ENCODE measurements at regions not wholly inside any gene's neighbourhood (a gene's known extent, or its start where the extent isn't known, plus 50 kb on each side); places are given as distances from the start of the nearest gene placed in this dataset.
"Not testable (repeated sequence)": the region's sequence is repeated elsewhere in the genome, so short reads cannot be mapped to it uniquely, and the experiment has no call there.

DNA sequence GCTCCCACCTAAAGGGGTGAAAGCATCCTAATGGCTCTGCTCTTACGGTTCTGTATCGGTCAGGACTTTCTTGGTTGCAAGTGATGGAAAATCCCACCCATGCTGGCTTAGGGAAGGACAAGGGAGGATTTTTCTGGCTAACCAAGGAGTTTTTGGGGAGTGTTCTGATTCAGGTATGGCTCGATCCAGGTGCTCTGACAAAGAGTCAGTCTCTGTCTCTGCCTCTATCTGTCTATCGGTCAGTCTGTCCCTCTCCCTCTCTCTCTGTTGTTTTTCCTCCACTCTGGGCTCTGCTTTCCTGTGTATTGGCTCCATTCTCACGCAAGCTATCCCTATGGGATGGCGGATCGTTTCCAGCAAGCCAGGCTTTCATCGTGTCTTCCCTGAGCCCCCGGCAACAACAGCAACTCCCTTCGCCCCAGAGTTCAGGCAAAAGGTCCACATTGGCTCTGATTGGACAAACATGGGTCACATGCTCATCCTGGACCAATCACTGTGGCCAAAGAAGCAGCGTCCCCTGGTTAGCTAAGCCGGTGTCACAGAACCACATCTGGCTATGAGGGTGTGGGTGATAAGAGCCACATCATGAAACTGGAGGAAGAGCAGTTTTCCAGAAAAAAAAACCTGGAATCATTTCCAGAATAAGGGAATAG is 160.3 kb downstream of the BMP7 start:
- Mint-ChIP-seq H3K27ac (no peak overlapping the region), H3K9me3 (ENCODE audit: low read depth) (no peaks in the 10 kb centered on the region), H3K4me1 (no peaks in the 10 kb centered on the region), H3K36me3 (no peaks in the 10 kb centered on the region), H3K27me3 (no peaks in the 10 kb centered on the region), H3K4me3 (no peak overlapping the region)
- CTCF ChIA-PET = no interaction called here
- no peak for DNase-seq
- no peak for ATAC-seq

DNA sequence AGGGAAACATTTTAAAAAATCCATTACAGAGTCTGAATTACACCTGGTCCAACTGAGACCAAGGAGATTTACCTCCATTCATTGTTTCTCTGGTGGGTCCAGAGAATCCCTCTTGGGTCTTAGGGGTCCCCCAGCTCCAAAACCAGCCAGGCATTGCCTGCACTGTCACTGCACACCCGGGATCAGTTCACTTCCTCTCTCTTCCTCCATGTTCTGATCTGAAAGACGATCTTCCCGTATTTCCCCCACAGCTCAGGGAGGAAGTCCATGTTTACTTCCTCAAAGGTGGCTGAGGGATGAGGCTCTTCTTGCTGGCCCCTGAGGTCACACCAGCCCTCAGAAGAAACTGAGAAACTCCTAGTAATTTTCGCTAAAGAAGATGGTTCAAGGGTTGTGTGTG is 159.7 kb downstream of the BMP7 start:
- CTCF ChIA-PET = no interaction called here

DNA sequence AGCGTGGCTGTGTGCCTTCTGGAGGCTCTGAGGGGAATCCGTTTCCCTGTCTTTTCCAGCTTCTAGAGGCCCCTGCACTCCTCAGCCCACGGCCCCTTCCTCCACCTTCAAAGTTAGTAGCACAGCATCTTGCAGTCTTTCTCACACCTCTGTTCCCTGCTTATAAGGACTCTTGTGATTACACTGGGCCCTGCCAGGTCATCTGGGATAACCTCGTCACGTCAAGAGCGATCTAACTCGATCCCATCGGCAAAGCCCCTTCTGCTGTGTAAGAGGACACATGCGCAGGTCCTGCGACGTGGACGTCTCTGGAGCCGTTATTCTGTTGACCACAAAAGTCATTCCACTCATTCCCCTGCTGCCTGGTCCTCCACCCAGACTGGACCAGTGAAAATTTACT is 159.2 kb downstream of the BMP7 start:
- Mint-ChIP-seq H3K4me1 (no peaks in the 10 kb centered on the region), H3K27ac (no peak overlapping the region), H3K9me3 (ENCODE audit: low read depth) (no peaks in the 10 kb centered on the region)

More for the DNA sequence above, 159.7 kb downstream of the BMP7 start:
- H3K27ac Mint-ChIP-seq = no peak overlapping the region
- H3K36me3 Mint-ChIP-seq = no peaks in the 10 kb centered on the region
- DNase-seq (no peak), ATAC-seq (no peak)
- H3K9me3 Mint-ChIP-seq (ENCODE audit: low read depth) = no peaks in the 10 kb centered on the region
- H3K4me3 Mint-ChIP-seq = no peak overlapping the region
- H3K4me1 Mint-ChIP-seq = no peaks in the 10 kb centered on the region
- H3K27me3 Mint-ChIP-seq = no peaks in the 10 kb centered on the region

DNA sequence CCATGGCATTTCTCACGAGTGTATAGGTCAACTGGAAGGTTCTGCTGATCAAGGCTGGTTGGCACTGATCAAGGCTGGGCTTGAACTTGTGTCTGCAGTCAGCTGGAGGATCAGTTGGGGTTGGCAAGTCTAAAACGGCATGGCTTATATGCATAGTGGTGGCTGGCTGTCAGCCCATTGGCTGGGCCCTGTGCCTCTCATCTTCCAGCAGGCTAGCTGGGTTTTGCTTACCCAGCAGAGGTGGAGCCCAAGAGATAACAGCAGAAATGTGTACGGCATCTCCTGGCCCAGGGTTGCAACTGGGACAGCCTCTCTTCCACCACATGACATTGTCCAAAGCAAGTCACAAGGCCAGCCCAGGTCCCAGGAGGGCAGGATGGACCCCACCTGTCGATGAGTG is 158.2 kb downstream of the BMP7 start:
- Mint-ChIP-seq H3K36me3 (no peaks in the 10 kb centered on the region), H3K4me1 (no peaks in the 10 kb centered on the region), H3K4me3 (no peak overlapping the region), H3K9me3 (ENCODE audit: low read depth) (no peaks in the 10 kb centered on the region), H3K27me3 (no peaks in the 10 kb centered on the region), H3K27ac (no peak overlapping the region)
- ATAC-seq = no peak
- CTCF ChIA-PET = no interaction called here
- no peak for DNase-seq

More for the DNA sequence above, 159.2 kb downstream of the BMP7 start:
- ATAC-seq (no peak), DNase-seq (no peak)
- H3K27me3 Mint-ChIP-seq = no peaks in the 10 kb centered on the region
- CTCF ChIA-PET = no interaction called here
- no peaks in the 10 kb centered on the region for H3K36me3 Mint-ChIP-seq
- H3K4me3 Mint-ChIP-seq = no peak overlapping the region

DNA sequence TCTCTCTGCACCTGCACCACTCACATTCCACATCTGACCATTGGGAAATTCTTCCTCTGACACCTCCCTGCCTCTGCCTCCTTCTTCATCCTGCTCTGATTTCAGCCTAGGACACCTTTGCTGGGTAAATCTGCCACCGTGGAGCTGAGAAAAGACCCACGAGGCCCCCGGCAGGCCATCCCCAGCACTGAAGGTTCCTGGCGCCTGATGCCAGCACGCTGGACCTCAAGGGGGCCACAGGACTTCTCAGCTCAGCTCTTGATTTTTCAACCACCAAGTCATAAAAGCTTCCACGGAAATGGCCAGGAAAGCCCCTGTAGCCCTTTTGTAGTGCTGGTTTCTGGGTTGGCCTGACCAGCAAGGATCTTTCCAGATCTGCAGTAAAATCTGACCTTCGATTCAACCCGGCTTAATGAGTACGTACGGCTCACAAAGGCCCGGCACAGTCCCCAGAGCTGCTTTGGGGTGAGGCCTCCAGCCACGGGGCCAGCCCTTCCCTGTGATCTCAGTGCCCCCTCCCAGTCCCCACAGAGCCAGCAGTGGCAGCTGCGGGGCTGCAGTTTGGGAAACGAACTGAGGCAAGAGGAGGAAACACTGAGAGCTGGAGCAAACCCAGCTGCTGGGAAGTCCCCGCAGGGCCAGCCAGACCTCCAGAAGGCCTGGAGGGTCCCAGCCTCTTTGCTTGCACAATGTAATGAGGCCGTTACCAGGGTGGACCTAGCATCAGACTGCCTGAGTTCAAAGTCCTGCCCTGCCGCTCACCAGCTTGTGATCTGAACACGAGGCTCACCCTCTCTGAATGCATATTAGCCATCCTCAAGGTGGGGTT is 157.5 kb downstream of the BMP7 start:
- H3K36me3 Mint-ChIP-seq = no peaks in the 10 kb centered on the region
- CTCF ChIA-PET = no interaction called here
- no peak overlapping the region for H3K27ac Mint-ChIP-seq
- ATAC-seq (no peak), DNase-seq (no peak)
- H3K4me1 Mint-ChIP-seq = no peaks in the 10 kb centered on the region
- no peak overlapping the region for H3K4me3 Mint-ChIP-seq
- H3K27me3 Mint-ChIP-seq = no peaks in the 10 kb centered on the region
- no peaks in the 10 kb centered on the region for H3K9me3 Mint-ChIP-seq (ENCODE audit: low read depth)

DNA sequence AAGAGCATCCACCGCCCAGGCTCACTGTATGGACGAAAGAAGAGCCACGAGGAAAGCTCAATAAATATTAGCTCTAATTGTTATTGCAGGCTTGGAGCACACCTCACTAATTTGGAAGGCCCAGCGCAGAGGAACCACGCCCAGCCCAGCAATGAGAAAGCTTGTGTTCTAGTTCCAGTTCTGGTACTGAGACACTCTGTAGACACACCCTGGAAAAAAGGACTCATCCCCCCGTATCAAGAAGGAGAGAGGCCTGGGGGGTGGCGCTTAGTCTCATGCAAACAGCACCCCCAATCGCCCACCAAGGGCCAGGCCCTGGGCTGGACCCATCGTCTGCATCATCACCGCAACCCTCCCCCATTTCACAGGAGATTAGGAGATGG is 156.9 kb downstream of the BMP7 start:
- Mint-ChIP-seq H3K4me3 (no peak overlapping the region), H3K27ac (no peak overlapping the region), H3K36me3 (no peaks in the 10 kb centered on the region), H3K4me1 (no peaks in the 10 kb centered on the region), H3K9me3 (ENCODE audit: low read depth) (no peaks in the 10 kb centered on the region), H3K27me3 (no peaks in the 10 kb centered on the region)
- DNase-seq (no peak), ATAC-seq (no peak)
- CTCF ChIA-PET = no interaction called here

DNA sequence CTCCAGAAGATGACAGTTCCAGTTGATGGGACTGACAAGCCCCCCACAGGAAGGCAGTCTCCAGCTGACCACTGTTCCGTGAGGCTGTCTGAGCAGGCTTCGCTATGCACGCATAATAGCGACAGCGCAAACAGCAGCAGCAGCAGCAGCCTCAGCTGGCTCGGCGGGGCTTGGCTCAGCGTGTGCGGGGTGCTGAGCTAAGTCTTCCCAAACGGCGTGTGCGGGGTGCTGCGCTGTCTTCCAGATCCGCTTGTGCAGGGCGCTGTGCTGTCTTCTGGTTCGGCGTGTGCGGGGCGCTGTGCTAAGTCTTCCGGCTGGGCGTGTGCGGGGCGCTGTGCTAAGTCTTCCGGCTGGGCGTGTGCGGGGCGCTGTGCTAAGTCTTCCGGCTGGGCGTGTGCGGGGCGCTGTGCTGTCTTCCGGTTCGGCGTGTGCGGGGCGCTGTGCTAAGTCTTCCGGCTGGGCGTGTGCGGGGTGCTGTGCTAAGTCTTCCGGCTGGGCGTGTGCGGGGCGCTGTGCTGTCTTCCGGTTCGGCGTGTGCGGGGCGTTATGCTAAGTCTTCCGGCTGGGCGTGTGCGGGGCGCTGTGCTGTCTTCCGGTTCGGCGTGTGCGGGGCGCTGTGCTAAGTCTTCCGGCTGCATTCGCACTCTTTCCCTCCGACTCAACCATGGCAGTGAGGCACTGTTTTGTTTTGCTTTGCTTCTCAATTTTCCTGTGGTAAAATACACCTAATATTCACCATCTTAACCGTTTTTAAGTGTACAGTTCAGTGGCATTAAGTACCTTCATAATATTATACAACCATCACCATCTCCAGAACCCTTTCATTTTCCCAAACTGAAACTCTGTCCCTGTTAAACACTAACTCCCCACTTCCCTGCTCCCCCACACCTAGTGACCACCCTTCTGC is 156.1 kb downstream of the BMP7 start:
- H3K27ac Mint-ChIP-seq; H3K4me3 Mint-ChIP-seq; CTCF ChIA-PET; H3K36me3 Mint-ChIP-seq; H3K27me3 Mint-ChIP-seq; DNase-seq; ATAC-seq; H3K4me1 Mint-ChIP-seq; H3K9me3 Mint-ChIP-seq (ENCODE audit: low read depth): not testable (repeated sequence)

DNA sequence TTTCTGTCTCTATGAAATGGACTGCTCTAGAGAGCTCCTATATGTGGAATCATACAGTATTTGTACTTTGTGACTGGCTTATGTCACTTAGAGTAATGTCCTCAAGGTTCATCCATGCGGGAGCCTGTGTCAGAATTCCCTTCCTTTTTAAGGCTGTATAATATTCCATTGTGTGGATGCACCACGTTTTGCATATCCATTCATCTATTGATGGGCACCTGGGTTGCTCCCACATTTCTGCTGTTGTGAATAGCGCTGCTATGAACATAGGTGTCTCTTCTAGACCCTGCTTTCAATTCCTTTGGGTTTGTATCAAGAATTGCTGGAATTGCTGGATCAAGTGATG is 155.4 kb downstream of the BMP7 start:
- no peaks in the 10 kb centered on the region for H3K36me3 Mint-ChIP-seq
- CTCF ChIA-PET = no interaction called here
- no peak for ATAC-seq
- DNase-seq = no peak
- no peak overlapping the region for H3K4me3 Mint-ChIP-seq
- no peaks in the 10 kb centered on the region for H3K27me3 Mint-ChIP-seq
- no peak overlapping the region for H3K27ac Mint-ChIP-seq
- H3K4me1 Mint-ChIP-seq = no peaks in the 10 kb centered on the region
- H3K9me3 Mint-ChIP-seq (ENCODE audit: low read depth) = no peaks in the 10 kb centered on the region

DNA sequence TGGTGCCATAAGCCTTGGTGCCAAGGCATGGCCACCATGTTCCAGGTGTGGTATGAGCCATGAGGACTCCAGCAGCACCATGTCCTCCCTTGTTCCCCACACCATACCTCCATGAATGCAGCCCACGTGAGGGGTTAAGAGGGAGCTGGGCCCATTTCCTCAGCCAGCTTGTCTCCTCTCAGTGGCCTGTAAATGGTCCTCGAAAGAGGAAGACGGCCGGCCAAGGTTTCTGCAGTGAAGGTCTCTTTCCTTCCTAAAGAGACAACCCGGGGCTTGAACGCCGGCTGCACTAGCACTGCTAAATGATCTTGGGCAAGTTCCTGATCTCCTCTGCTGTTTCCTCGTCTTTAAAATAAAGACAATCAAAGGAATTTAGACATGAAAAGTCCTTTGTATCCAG is 154.0 kb downstream of the BMP7 start:
- ATAC-seq (no peak), DNase-seq (no peak)
- CTCF ChIA-PET = no interaction called here
- Mint-ChIP-seq H3K4me1 (no peaks in the 10 kb centered on the region), H3K36me3 (no peaks in the 10 kb centered on the region), H3K9me3 (ENCODE audit: low read depth) (no peaks in the 10 kb centered on the region), H3K27ac (no peak overlapping the region), H3K4me3 (no peak overlapping the region), H3K27me3 (no peaks in the 10 kb centered on the region)

DNA sequence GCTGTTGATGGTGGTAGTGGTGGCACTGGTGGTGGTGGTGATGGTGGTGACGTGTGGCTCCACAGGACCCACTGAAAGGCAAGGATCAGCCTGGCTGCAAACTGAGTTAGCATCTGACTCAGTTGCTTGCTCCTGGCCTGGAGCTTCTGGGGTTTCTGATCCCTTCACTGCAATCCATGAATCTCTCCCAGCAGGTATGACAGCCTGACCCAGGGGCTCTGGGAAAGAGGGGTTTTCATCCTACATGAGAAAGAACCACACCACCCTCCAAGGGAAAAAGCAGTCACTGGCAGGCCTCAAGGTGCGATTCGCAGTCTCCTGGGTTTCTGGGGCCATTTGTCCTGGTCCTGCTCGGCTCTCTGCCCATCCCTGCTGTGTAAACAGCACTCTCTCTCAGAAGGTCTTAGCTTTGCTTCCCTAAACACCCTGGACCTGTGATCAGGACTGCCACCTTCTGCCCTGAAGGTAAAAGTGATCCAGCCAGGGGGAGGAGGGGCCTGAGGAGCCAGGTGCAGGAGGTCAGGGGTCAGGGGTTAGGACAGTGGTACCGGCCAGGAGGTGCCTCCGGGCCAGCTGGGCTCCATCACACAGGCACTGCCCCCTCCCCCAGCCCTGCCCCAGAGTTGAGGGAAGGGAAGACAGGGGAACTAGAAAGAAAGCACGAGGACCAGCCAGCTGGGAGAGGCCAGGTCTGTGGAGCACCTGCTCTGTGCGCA is 152.0 kb downstream of the BMP7 start:
- CTCF ChIA-PET = no interaction called here
- H3K27ac Mint-ChIP-seq = no peak overlapping the region
- H3K36me3 Mint-ChIP-seq = no peaks in the 10 kb centered on the region
- ATAC-seq = no peak
- no peak overlapping the region for H3K4me3 Mint-ChIP-seq
- H3K9me3 Mint-ChIP-seq (ENCODE audit: low read depth) = no peaks in the 10 kb centered on the region
- no peaks in the 10 kb centered on the region for H3K27me3 Mint-ChIP-seq
- DNase-seq = no peak
- no peaks in the 10 kb centered on the region for H3K4me1 Mint-ChIP-seq

DNA sequence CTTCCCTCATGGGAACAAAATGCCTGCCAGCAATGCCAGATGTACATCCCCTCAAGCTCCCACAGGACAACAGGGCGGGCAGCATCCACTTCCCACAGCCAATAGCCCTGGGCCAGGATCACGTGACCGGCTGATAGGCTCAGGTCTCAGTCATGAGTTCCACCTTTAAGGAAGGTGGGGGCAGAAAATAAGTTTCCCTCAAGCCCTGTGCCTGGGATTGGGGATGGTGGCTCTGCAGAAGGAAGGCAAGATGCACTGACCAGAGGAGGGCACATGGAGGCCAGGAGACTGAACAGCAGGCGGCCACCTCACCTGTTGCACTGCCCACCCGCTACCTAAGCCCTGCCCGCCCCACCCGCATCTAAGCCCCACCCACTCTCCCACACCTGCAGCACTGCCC is 149.1 kb downstream of the BMP7 start:
- H3K9me3 Mint-ChIP-seq (ENCODE audit: low read depth) = no peaks in the 10 kb centered on the region
- no peaks in the 10 kb centered on the region for H3K4me1 Mint-ChIP-seq
- H3K4me3 Mint-ChIP-seq = no peak overlapping the region
- DNase-seq = no peak
- CTCF ChIA-PET = no interaction called here
- no peaks in the 10 kb centered on the region for H3K27me3 Mint-ChIP-seq
- H3K36me3 Mint-ChIP-seq = no peaks in the 10 kb centered on the region
- H3K27ac Mint-ChIP-seq = no peak overlapping the region
- ATAC-seq = no peak

DNA sequence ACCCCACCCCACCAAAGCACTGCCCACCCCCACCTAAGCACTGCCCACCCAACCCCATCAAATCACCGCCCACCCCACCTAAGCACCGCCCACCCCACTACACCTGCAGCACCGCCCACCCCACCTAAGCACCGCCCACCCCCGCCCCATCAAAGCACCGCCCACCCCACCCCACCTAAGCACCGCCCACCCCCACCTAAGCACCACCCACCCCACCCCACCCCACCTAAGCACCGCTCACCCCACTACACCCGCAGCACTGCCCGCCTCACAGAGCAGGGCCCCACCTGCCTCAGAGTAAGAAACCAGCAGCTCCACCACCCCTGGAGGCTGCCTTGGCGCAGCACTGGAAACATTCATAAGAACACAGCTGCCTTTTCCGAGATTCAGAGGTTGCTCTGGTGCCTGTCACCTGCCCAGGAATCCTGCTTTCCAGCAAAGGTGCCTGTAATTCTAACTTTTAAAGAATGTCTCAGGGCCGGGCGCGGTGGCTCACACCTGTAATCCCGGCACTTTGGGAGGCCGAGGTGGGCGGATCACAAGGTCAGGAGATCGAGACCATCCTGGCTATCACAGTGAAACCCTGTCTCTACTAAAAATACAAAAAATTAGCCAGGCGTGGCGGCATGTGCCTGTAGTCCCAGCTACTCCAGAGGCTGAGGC is 148.2 kb downstream of the BMP7 start:
- CTCF ChIA-PET = no interaction called here
- Mint-ChIP-seq H3K27ac (no peak overlapping the region), H3K27me3 (no peaks in the 10 kb centered on the region), H3K4me3 (no peak overlapping the region), H3K9me3 (ENCODE audit: low read depth) (no peaks in the 10 kb centered on the region), H3K36me3 (no peaks in the 10 kb centered on the region), H3K4me1 (no peaks in the 10 kb centered on the region)
- no peak for DNase-seq
- ATAC-seq = no peak
